A673 (cell line): ENCODE measurements at regions not wholly inside any gene's neighbourhood (a gene's known extent, or its start where the extent isn't known, plus 50 kb on each side); places are given as distances from the start of the nearest gene placed in this dataset.

Experiments
- BruUV-seq: library from RNA; stranded (reverse); fragments of 400-500 nt; replicated peaks from 2 replicates; lab custom pipeline; 2021; lab: Mats Ljungman, UMichigan
- CTCF ChIA-PET: fragments of 300-600 bp; sonication (Branson Sonifier 250); formaldehyde crosslinking; loops from one replicate; lab custom pipeline; 2022; ENCODE audit warnings: antibody characterized with exemption; lab: Charles Lee
- POLR2A ChIA-PET: fragments of 300-600 bp; sonication (Branson Sonifier 250); formaldehyde crosslinking; loops from one replicate; lab custom pipeline; 2022; ENCODE audit warnings: antibody characterized with exemption; ENCODE audit not compliant: low non-redundant PET; lab: Charles Lee
- DNase-seq: peaks from one replicate; pipeline ENCODE4 v3.0.0-alpha.2; 2015; ENCODE audit warnings: low spot score
- H3K27ac ChIP-seq: fragments of 200-600 bp; sonication (generic); 2 replicates; pipeline ENCODE4 v1.5.1; 2016; ENCODE audit warnings: mixed run types, low read depth, mild to moderate bottlenecking, mixed read lengths, antibody characterized with exemption, low read length; ENCODE audit not compliant: poor library complexity, severe bottlenecking
- H3K27me3 ChIP-seq: fragments of 200-600 bp; sonication (generic); replicated peaks from 2 replicates; pipeline ENCODE4 v1.6.1; 2017; ENCODE audit warnings: mixed run types, low read depth, mild to moderate bottlenecking, mixed read lengths, antibody characterized with exemption, low read length; ENCODE audit not compliant: insufficient read depth, poor library complexity
- H3K36me3 ChIP-seq: fragments of 200-600 bp; sonication (generic); 2 replicates; pipeline ENCODE4 v1.6.1; 2016; ENCODE audit warnings: mixed run types, mild to moderate bottlenecking, mixed read lengths, antibody characterized with exemption, low read length; ENCODE audit not compliant: insufficient read depth, poor library complexity, severe bottlenecking
- H3K4me1 ChIP-seq: fragments of 200-600 bp; sonication (generic); 2 replicates; pipeline ENCODE4 v1.6.1; 2017; ENCODE audit warnings: mixed run types, mild to moderate bottlenecking, mixed read lengths, antibody characterized with exemption, low read length; ENCODE audit not compliant: insufficient read depth, poor library complexity, severe bottlenecking
- H3K4me3 ChIP-seq: fragments of 200-600 bp; sonication (generic); 2 replicates; pipeline ENCODE4 v1.5.1; 2016; ENCODE audit warnings: low read depth, mixed run types, mild to moderate bottlenecking, mixed read lengths, low read length; ENCODE audit not compliant: poor library complexity, severe bottlenecking
- H3K9me3 ChIP-seq: fragments of 200-600 bp; sonication (generic); 2 replicates; pipeline ENCODE4 v1.6.1; 2016; ENCODE audit warnings: mixed run types, low read depth, mild to moderate bottlenecking, mixed read lengths, antibody characterized with exemption, low read length; ENCODE audit not compliant: poor library complexity, severe bottlenecking
- CTCF ChIP-seq: fragments of 300-800, 200-600 bp; sonication (generic); conservative IDR thresholded peaks from 2 replicates; pipeline ENCODE4 v1.5.1; 2017; ENCODE audit warnings: low read depth, mild to moderate bottlenecking, antibody characterized with exemption, low read length, moderate library complexity, mixed read lengths
- EZH2 ChIP-seq: fragments of 200-600 bp; sonication (generic); IDR thresholded peaks from 2 replicates; pipeline ENCODE4 v1.6.1; 2017; ENCODE audit warnings: borderline replicate concordance, low read depth, mild to moderate bottlenecking, mixed read lengths, antibody characterized with exemption, low read length; ENCODE audit not compliant: poor library complexity, severe bottlenecking
- intact Hi-C: fragments of 100-400 bp; cut with micrococcal nuclease; formaldehyde crosslinking; loops from one replicate; pipeline ENCODE4 v1.10.0; 2022; ENCODE audit not compliant: unreplicated experiment

DNA sequence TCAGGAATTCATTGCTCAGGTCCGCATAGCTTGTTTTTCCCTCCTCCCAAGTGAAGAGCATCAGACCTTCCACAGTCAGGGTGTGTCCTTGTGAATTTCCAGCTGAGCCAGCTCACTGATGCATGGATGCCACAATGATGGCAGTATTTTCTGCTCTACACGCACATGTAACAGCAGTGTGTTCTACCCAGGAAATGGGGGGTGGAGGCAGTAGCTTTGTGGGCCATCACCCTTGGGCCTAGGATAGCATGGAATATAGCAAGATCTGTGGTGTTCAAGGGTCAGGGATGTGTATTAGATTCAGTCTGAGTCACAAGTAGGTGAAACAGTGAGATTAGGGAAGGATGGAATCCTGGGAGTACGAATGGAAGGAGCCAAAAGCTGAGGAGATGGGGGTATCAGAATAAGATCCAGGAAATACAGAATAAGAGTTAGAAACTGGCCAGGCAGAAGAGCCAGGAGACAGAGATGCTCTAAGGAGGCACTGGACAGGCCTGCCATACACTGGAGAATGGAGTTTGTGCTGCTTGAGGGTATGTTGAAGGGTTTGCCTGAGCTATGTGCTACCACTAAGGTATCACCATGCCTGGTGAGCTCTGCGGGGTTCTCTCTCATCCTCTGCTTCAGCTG, 90.6 kb upstream of the CNIH3 start:
- Histone ChIP-seq H3K36me3 (no peaks in the 10 kb centered on the region), H3K4me1 (peaks cover 19% of the 10 kb centered on the region), H3K9me3 (no peaks in the 10 kb centered on the region), H3K27me3 (no peaks in the 10 kb centered on the region), H3K27ac (no peak overlapping the region), H3K4me3 (no peak overlapping the region)
- ChIA-PET POLR2A (interaction anchor here (0.6 kb wide), 1 partner anchor 16 kb away, joined by 3 read pairs; no protein-coding TSS in a partner anchor), CTCF (no interaction called here)
- no peak for DNase-seq
- TF ChIP-seq CTCF (no peak), EZH2 (no peak)
- intact Hi-C loops, result loop anchor here (10.0 kb wide), 1 partner anchor 219 kb away; no protein-coding TSS in a partner anchor
- no TSS peak for BruUV-seq

DNA sequence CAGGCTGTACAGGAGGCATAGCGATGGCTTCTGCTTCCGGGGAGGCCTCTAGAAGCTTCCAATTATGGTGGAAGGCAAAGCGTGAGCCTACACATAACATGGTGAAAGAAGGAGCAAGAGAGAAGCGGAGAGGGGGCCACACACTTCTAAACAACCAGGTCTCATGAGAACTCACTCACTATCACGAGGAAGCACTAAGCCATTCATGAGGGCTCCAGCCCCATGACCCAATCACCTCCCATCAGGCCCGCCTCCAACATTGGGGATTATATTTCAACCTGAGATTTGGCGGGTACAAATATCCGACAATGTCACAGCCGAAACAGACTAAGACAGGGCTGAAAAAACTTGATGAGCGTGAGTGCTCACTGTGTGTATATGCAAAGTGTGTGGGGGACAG, 89.3 kb upstream of the CNIH3 start:
- ChIA-PET CTCF (interaction anchor here (0.6 kb wide), 1 partner anchor 14 kb away, joined by 3 read pairs; no protein-coding TSS in a partner anchor), POLR2A (no interaction called here)
- no peak overlapping the region for H3K27ac ChIP-seq
- BruUV-seq, result no TSS peak
- DNase-seq, result no peak
- H3K4me1 ChIP-seq, result peaks cover 19% of the 10 kb centered on the region
- no peak for TF ChIP-seq EZH2
- no peak for TF ChIP-seq CTCF
- H3K9me3 ChIP-seq, result no peaks in the 10 kb centered on the region
- H3K4me3 ChIP-seq, result no peak overlapping the region
- intact Hi-C loops, result loop anchor here (10.0 kb wide), 1 partner anchor 218 kb away; no protein-coding TSS in a partner anchor
- H3K36me3 ChIP-seq, result no peaks in the 10 kb centered on the region
- H3K27me3 ChIP-seq, result no peaks in the 10 kb centered on the region

- no peak for TF ChIP-seq CTCF
- TF ChIP-seq EZH2, result no peak
- ChIA-PET CTCF (interaction anchor here (0.6 kb wide), 1 partner anchor 44 kb away, joined by 4 read pairs; no protein-coding TSS in a partner anchor), POLR2A (no interaction called here)
- BruUV-seq, result no TSS peak
- DNase-seq, result peak; percentile 39
- Histone ChIP-seq H3K4me3 (no peak overlapping the region), H3K9me3 (no peaks in the 10 kb centered on the region), H3K27ac (no peak overlapping the region), H3K27me3 (no peaks in the 10 kb centered on the region), H3K4me1 (peaks cover 10% of the 10 kb centered on the region), H3K36me3 (no peaks in the 10 kb centered on the region)
- intact Hi-C loops, result loop anchor here (10.0 kb wide), 1 partner anchor 216 kb away; no protein-coding TSS in a partner anchor
Measured at GRCh38 chr1:224528900-224529299, 87.2 kb upstream of the CNIH3 start.
